Parathyroid adenoma (tissue), 2 donors: ENCODE measurements at regions not wholly inside any gene's neighbourhood (a gene's known extent, or its start where the extent isn't known, plus 50 kb on each side); places are given as distances from the start of the nearest gene placed in this dataset.

ENCODE experiments used
- H2AFZ ChIP-seq: fragments of 300-600 bp; sonication (generic); one replicate; pipeline ENCODE4 v1.7.0; 2017; ENCODE audit warnings: antibody characterized with exemption, mild to moderate bottlenecking
- H3K27ac ChIP-seq: fragments of 300-600 bp; sonication (generic); one replicate; pipeline ENCODE4 v1.7.0; 2017
- H3K27me3 ChIP-seq: fragments of 300-600 bp; sonication (generic); one replicate; pipeline ENCODE4 v1.7.0; 2017; ENCODE audit warnings: low read length; ENCODE audit not compliant: control insufficient read depth, insufficient read depth
- H3K36me3 ChIP-seq: fragments of 300-600 bp; sonication (generic); one replicate; pipeline ENCODE4 v1.7.0; 2017; ENCODE audit warnings: low read length; ENCODE audit not compliant: control insufficient read depth, insufficient read depth
- H3K4me1 ChIP-seq: fragments of 300-600 bp; sonication (generic); one replicate; pipeline ENCODE4 v1.7.0; 2017; ENCODE audit warnings: control low read depth
- H3K4me2 ChIP-seq: fragments of 300-600 bp; sonication (generic); one replicate; pipeline ENCODE4 v1.7.0; 2017; ENCODE audit warnings: low read length
- H3K4me3 ChIP-seq: fragments of 300-600 bp; sonication (generic); one replicate; pipeline ENCODE4 v1.7.0; 2017; ENCODE audit warnings: low read depth, low read length
- H3K79me2 ChIP-seq: fragments of 300-600 bp; sonication (generic); one replicate; pipeline ENCODE4 v1.7.0; 2017; ENCODE audit warnings: control low read depth
- H3K9ac ChIP-seq: fragments of 300-600 bp; sonication (generic); one replicate; pipeline ENCODE4 v1.7.0; 2017; ENCODE audit warnings: mild to moderate bottlenecking
- H3K9me3 ChIP-seq: fragments of 300-600 bp; sonication (generic); one replicate; pipeline ENCODE4 v1.7.0; 2017; ENCODE audit warnings: low read length; ENCODE audit not compliant: control insufficient read depth
- TF ChIP-seq, protein P1 (sequence below): fragments of 300-600 bp; sonication (generic); IDR thresholded peaks from one replicate; pipeline ENCODE4 v1.7.0; 2017; ENCODE audit warnings: antibody characterized with exemption, mild to moderate bottlenecking
- donor health status: primary hyperparathyroidism.

- H2AFZ ChIP-seq = no peak overlapping the region
- no peak overlapping the region for H3K9ac ChIP-seq
- no peak overlapping the region for H3K4me3 ChIP-seq
- no peaks in the 10 kb centered on the region for H3K79me2 ChIP-seq
- H3K9me3 ChIP-seq = no peaks in the 10 kb centered on the region
- H3K4me2 ChIP-seq = no peak overlapping the region
- H3K4me1 ChIP-seq = no peaks in the 10 kb centered on the region
- TF ChIP-seq, protein P1, sequence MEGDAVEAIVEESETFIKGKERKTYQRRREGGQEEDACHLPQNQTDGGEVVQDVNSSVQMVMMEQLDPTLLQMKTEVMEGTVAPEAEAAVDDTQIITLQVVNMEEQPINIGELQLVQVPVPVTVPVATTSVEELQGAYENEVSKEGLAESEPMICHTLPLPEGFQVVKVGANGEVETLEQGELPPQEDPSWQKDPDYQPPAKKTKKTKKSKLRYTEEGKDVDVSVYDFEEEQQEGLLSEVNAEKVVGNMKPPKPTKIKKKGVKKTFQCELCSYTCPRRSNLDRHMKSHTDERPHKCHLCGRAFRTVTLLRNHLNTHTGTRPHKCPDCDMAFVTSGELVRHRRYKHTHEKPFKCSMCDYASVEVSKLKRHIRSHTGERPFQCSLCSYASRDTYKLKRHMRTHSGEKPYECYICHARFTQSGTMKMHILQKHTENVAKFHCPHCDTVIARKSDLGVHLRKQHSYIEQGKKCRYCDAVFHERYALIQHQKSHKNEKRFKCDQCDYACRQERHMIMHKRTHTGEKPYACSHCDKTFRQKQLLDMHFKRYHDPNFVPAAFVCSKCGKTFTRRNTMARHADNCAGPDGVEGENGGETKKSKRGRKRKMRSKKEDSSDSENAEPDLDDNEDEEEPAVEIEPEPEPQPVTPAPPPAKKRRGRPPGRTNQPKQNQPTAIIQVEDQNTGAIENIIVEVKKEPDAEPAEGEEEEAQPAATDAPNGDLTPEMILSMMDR = no peak
- no peaks in the 10 kb centered on the region for H3K27me3 ChIP-seq
- no peaks in the 10 kb centered on the region for H3K36me3 ChIP-seq
- no peak overlapping the region for H3K27ac ChIP-seq
Observed at GRCh38 chr13:50071379-50071778, 56.1 kb downstream of the KCNRG start.

DNA sequence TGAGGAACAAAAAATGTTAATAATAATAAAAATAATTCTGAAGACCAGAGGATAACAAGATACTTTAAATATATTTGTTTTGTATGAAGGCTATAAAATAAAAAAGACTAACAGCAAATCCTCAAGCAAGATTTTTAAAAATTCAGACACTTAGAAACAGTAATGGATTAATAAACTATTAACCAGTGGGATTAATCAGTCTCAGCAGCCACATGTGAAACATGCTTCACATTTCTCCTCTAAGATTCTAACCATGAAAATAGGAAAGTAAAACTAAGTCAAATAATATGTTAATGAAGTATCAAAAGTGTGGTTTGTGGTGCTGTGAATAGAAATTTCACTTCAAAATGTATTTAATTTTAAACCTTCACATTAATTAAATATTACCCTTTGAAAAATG, 57.4 kb downstream of the KCNRG start:
- H3K4me2 ChIP-seq = no peak overlapping the region
- TF ChIP-seq, protein P1 = no peak
- no peak overlapping the region for H3K27ac ChIP-seq
- H2AFZ ChIP-seq = no peak overlapping the region
- no peak overlapping the region for H3K9ac ChIP-seq
- H3K4me3 ChIP-seq = no peak overlapping the region
- no peaks in the 10 kb centered on the region for H3K4me1 ChIP-seq
- H3K36me3 ChIP-seq = no peaks in the 10 kb centered on the region
- no peaks in the 10 kb centered on the region for H3K9me3 ChIP-seq
- no peaks in the 10 kb centered on the region for H3K79me2 ChIP-seq
- no peaks in the 10 kb centered on the region for H3K27me3 ChIP-seq

DNA sequence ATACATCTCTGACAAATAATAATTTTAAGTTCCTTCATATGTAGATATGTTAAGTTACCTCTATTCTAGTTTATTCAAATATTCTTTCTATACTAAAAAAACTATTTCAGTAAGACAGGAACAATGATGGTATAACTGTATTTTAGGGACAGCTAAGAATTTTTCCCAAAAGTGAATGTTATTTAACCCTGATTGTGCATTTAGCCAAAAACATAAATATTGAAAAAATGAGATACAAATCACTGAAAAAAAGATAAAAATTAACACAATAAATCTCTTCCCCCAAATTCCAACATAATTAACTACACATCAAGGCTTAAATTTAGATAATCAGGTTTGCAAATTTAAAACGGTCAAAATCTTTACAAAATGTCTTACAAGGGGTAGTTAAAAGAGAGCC, 58.1 kb downstream of the KCNRG start:
- H3K9ac ChIP-seq = no peak overlapping the region
- no peaks in the 10 kb centered on the region for H3K9me3 ChIP-seq
- no peaks in the 10 kb centered on the region for H3K27me3 ChIP-seq
- TF ChIP-seq, protein P1 = no peak
- no peaks in the 10 kb centered on the region for H3K36me3 ChIP-seq
- H3K4me1 ChIP-seq = no peaks in the 10 kb centered on the region
- H2AFZ ChIP-seq = no peak overlapping the region
- no peak overlapping the region for H3K4me2 ChIP-seq
- no peak overlapping the region for H3K4me3 ChIP-seq
- no peaks in the 10 kb centered on the region for H3K79me2 ChIP-seq
- no peak overlapping the region for H3K27ac ChIP-seq

- TF ChIP-seq, protein P1 = no peak
- Histone ChIP-seq H2AFZ (no peak overlapping the region), H3K9me3 (no peaks in the 10 kb centered on the region), H3K27me3 (no peaks in the 10 kb centered on the region), H3K27ac (no peak overlapping the region), H3K36me3 (no peaks in the 10 kb centered on the region), H3K9ac (no peak overlapping the region), H3K4me3 (no peak overlapping the region), H3K4me1 (no peaks in the 10 kb centered on the region), H3K4me2 (no peak overlapping the region), H3K79me2 (no peaks in the 10 kb centered on the region)
Observed at GRCh38 chr13:50074843-50075242, 59.6 kb downstream of the KCNRG start.

- H3K9me3 ChIP-seq = no peaks in the 10 kb centered on the region
- H3K4me2 ChIP-seq = no peak overlapping the region
- H3K4me1 ChIP-seq = no peaks in the 10 kb centered on the region
- H3K27me3 ChIP-seq = no peaks in the 10 kb centered on the region
- no peak overlapping the region for H3K9ac ChIP-seq
- no peaks in the 10 kb centered on the region for H3K79me2 ChIP-seq
- no peak overlapping the region for H2AFZ ChIP-seq
- H3K27ac ChIP-seq = no peak overlapping the region
- no peaks in the 10 kb centered on the region for H3K36me3 ChIP-seq
- TF ChIP-seq, protein P1 = no peak
- H3K4me3 ChIP-seq = no peak overlapping the region
Observed at GRCh38 chr13:50075619-50076097, 60.4 kb downstream of the KCNRG start.
